OCI-LY3 (cell line): ENCODE measurements at regions not wholly inside any gene's neighbourhood (a gene's known extent, or its start where the extent isn't known, plus 50 kb on each side); places are given as distances from the start of the nearest gene placed in this dataset.

ENCODE experiments used
- EZH2phosphoT487 ChIP-seq: fragments of 200-600 bp; shearing (Covaris generic); IDR thresholded peaks from 2 replicates; pipeline ENCODE4 v1.6.1; 2018; ENCODE audit warnings: antibody characterized with exemption, mixed run types, low read depth
- TF ChIP-seq, protein P1 (sequence below): fragments of 200-600, 300-600 bp; sonication (generic); IDR thresholded peaks from 2 replicates; pipeline ENCODE4 v1.5.1; 2014; ENCODE audit warnings: antibody characterized with exemption, low read length, low read depth

DNA sequence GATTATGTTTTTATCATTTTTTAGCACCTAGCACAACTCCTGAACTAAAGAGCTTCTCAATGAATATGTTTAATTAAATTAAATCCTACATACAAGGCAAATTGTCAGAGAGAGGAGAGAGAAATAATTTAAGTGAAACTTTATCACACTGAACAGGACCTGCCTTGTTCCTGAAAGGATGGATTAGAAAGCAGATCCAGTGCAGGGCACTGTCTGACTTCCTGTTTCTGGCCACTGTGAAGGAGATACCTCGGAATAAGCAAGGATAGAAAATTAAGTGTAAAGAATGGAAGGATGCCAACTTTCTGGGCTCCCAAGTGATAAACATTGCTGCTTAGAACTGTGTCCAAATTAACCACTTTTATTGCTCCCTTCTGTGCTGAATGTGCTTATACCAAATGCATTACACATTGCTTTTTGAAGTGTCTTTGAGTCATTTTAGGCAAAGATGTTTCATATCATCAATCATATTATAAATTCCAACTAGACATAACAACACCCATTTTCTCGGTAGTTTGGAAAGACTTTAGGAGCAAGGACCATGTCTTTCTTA, 89.1 kb upstream of the SPDL1 start:
- TF ChIP-seq, protein P1, sequence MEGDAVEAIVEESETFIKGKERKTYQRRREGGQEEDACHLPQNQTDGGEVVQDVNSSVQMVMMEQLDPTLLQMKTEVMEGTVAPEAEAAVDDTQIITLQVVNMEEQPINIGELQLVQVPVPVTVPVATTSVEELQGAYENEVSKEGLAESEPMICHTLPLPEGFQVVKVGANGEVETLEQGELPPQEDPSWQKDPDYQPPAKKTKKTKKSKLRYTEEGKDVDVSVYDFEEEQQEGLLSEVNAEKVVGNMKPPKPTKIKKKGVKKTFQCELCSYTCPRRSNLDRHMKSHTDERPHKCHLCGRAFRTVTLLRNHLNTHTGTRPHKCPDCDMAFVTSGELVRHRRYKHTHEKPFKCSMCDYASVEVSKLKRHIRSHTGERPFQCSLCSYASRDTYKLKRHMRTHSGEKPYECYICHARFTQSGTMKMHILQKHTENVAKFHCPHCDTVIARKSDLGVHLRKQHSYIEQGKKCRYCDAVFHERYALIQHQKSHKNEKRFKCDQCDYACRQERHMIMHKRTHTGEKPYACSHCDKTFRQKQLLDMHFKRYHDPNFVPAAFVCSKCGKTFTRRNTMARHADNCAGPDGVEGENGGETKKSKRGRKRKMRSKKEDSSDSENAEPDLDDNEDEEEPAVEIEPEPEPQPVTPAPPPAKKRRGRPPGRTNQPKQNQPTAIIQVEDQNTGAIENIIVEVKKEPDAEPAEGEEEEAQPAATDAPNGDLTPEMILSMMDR: no peak
- no peak for TF ChIP-seq EZH2phosphoT487
